Endodermal cell (in vitro differentiated cells): ENCODE measurements at regions not wholly inside any gene's neighbourhood (a gene's known extent, or its start where the extent isn't known, plus 50 kb on each side); places are given as distances from the start of the nearest gene placed in this dataset.

Experiments
- DNase-seq: peaks from one replicate; pipeline ENCODE4 v3.0.0-alpha.2; 2017
- H3K27ac ChIP-seq: 2 replicates; pipeline ENCODE4 v1.5.1; 2013; ENCODE audit warnings: mild to moderate bottlenecking, low read depth, low read length, moderate library complexity
- H3K27me3 ChIP-seq: 2 replicates; pipeline ENCODE4 v1.6.1; 2013; ENCODE audit warnings: mild to moderate bottlenecking, low read length, moderate library complexity; ENCODE audit not compliant: insufficient read depth, control insufficient read depth, poor library complexity, severe bottlenecking
- H3K36me3 ChIP-seq: 2 replicates; pipeline ENCODE4 v1.7.0; 2013; ENCODE audit warnings: mild to moderate bottlenecking, low read length, moderate library complexity; ENCODE audit not compliant: control insufficient read depth, insufficient read depth
- H3K4me1 ChIP-seq: one replicate; pipeline ENCODE4 v1.7.0; 2013; ENCODE audit warnings: low read length; ENCODE audit not compliant: control insufficient read depth, insufficient read depth
- H3K4me3 ChIP-seq: 2 replicates; pipeline ENCODE4 v1.5.1; 2013; ENCODE audit warnings: mild to moderate bottlenecking, low read length, moderate library complexity
- H3K9ac ChIP-seq: 2 replicates; pipeline ENCODE4 v1.6.1; 2013; ENCODE audit warnings: mild to moderate bottlenecking, low read length, moderate library complexity; ENCODE audit not compliant: poor library complexity, severe bottlenecking; ENCODE audit errors: extremely low read depth
- H3K9me3 ChIP-seq: 2 replicates; pipeline ENCODE4 v1.6.1; 2013; ENCODE audit warnings: mild to moderate bottlenecking, low read length, moderate library complexity; ENCODE audit not compliant: control insufficient read depth
- H3K27ac Mint-ChIP-seq: 2 replicates; pipeline ENCODE4 v1.8.0; 2020; ENCODE audit warnings: mixed read lengths
- H3K27me3 Mint-ChIP-seq: 2 replicates; pipeline ENCODE4 v1.8.0; 2021; ENCODE audit warnings: mild to moderate bottlenecking, mixed read lengths; ENCODE audit not compliant: insufficient read depth
- H3K36me3 Mint-ChIP-seq: 2 replicates; pipeline ENCODE4 v1.8.0; 2020; ENCODE audit warnings: low read depth, mixed read lengths
- H3K4me1 Mint-ChIP-seq: 2 replicates; pipeline ENCODE4 v1.8.0; 2020; ENCODE audit warnings: mixed read lengths
- H3K4me3 Mint-ChIP-seq: 2 replicates; pipeline ENCODE4 v1.8.0; 2020; ENCODE audit warnings: mild to moderate bottlenecking, moderate library complexity, mixed read lengths
- H3K9me3 Mint-ChIP-seq: 2 replicates; pipeline ENCODE4 v1.8.0; 2020; ENCODE audit warnings: mild to moderate bottlenecking, mixed read lengths
- WGBS, 2 experiments: methylation state at CpG; one replicate each; pipeline versions ENCODE4 v1.1.5 to v1.1.7; 2013; ENCODE audit warnings: missing lambda C conversion rate in 2 of 2, mixed read lengths in 1 of 2; ENCODE audit not compliant: insufficient coverage in 1 of 2, insufficient read length in 1 of 2; 5-methylcytosine and 5-hydroxymethylcytosine counted together
- TF ChIP-seq, protein P1 (sequence below): fragments of 200-600 bp; sonication (generic); conservative IDR thresholded peaks from 2 replicates; pipeline ENCODE4 v1.5.0; 2021; ENCODE audit warnings: antibody characterized with exemption, mild to moderate bottlenecking

DNA sequence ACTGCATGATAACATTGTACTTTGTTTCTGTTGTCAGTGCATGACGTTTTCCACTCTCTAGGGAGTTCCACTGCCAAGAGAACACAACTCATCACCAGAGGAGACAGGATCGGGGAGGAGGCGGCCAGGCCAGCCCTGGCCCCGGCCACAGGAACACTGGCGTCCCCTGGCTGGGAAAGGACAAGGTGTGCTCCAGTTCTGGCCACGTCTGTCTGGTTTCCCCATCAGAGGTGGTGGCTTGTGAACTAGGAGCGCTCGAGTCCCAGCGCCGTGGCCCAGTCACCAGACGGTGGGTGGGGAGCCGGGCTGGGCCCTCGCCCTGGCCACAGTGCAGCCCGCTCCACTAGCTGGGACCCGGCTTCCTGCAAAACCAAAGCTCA, 211.9 kb upstream of the IRX4 start:
- Mint-ChIP-seq H3K9me3 (no peaks in the 10 kb centered on the region), H3K4me1 (no peaks in the 10 kb centered on the region), H3K27me3 (peaks cover 6% of the 10 kb centered on the region), H3K36me3 (no peaks in the 10 kb centered on the region), H3K4me3 (no peak overlapping the region), H3K27ac (no peak overlapping the region)
- no peaks in the 10 kb centered on the region for H3K27me3 ChIP-seq
- no peak overlapping the region for H3K4me3 ChIP-seq
- TF ChIP-seq, protein P1, sequence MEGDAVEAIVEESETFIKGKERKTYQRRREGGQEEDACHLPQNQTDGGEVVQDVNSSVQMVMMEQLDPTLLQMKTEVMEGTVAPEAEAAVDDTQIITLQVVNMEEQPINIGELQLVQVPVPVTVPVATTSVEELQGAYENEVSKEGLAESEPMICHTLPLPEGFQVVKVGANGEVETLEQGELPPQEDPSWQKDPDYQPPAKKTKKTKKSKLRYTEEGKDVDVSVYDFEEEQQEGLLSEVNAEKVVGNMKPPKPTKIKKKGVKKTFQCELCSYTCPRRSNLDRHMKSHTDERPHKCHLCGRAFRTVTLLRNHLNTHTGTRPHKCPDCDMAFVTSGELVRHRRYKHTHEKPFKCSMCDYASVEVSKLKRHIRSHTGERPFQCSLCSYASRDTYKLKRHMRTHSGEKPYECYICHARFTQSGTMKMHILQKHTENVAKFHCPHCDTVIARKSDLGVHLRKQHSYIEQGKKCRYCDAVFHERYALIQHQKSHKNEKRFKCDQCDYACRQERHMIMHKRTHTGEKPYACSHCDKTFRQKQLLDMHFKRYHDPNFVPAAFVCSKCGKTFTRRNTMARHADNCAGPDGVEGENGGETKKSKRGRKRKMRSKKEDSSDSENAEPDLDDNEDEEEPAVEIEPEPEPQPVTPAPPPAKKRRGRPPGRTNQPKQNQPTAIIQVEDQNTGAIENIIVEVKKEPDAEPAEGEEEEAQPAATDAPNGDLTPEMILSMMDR: no peak
- no peak overlapping the region for H3K27ac ChIP-seq
- H3K9me3 ChIP-seq: no peaks in the 10 kb centered on the region
- H3K9ac ChIP-seq: no peak overlapping the region
- H3K36me3 ChIP-seq: no peaks in the 10 kb centered on the region
- DNase-seq: no peak
- H3K4me1 ChIP-seq: no peaks in the 10 kb centered on the region
- WGBS, 2 experiments: 93 to 97% methylated on average over 10 to 15 of the region's 15 CpGs

GRCh38 chr5:2093859-2094615, 211.3 kb upstream of the IRX4 start:
- Histone ChIP-seq H3K9ac (no peak overlapping the region), H3K27ac (no peak overlapping the region), H3K27me3 (no peaks in the 10 kb centered on the region), H3K4me1 (no peaks in the 10 kb centered on the region), H3K9me3 (no peaks in the 10 kb centered on the region), H3K4me3 (no peak overlapping the region), H3K36me3 (no peaks in the 10 kb centered on the region)
- DNase-seq: no peak
- Mint-ChIP-seq H3K4me1 (no peaks in the 10 kb centered on the region), H3K9me3 (no peaks in the 10 kb centered on the region), H3K4me3 (no peak overlapping the region), H3K27ac (no peak overlapping the region), H3K27me3 (peaks cover 6% of the 10 kb centered on the region), H3K36me3 (no peaks in the 10 kb centered on the region)
- TF ChIP-seq, protein P1: no peak
- WGBS, 2 experiments: 92 to 95% methylated on average over 24 of the region's 24 CpGs

DNA sequence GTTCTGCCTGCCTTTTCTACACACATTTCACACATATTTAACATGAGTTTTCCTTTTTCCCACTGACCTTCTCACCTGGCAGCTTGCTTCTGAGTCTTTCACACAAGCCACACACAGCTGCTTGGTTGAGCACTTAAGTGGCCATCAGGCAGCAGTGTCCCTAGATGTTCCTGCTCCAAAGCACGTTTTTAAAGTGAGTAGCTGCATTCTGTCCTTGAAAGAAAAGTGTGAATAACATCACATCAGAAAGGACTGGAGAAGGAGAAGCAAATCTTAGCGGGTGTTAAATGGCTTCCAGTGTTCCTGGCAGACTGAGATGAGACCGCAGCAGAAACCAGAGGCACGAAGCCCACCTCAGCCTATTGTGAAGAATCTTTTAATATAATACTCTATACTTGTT, 209.2 kb upstream of the IRX4 start:
- TF ChIP-seq, protein P1: no peak
- H3K36me3 Mint-ChIP-seq: no peaks in the 10 kb centered on the region
- H3K36me3 ChIP-seq: no peaks in the 10 kb centered on the region
- H3K4me1 ChIP-seq: no peaks in the 10 kb centered on the region
- no peaks in the 10 kb centered on the region for H3K9me3 ChIP-seq
- H3K27me3 ChIP-seq: no peaks in the 10 kb centered on the region
- H3K9me3 Mint-ChIP-seq: no peaks in the 10 kb centered on the region
- H3K4me3 Mint-ChIP-seq: no peak overlapping the region
- no peak overlapping the region for H3K4me3 ChIP-seq
- H3K27me3 Mint-ChIP-seq: peaks cover under 1% of the 10 kb centered on the region
- no peak for DNase-seq
- peaks cover 6% of the 10 kb centered on the region for H3K4me1 Mint-ChIP-seq
- H3K27ac ChIP-seq: no peak overlapping the region
- no peak overlapping the region for H3K9ac ChIP-seq
- WGBS, 2 experiments: 40 to 71% methylated on average over 1 to 3 of the region's 4 CpGs
- H3K27ac Mint-ChIP-seq: no peak overlapping the region
